Right cardiac atrium (tissue), 5 donors: ENCODE measurements at regions not wholly inside any gene's neighbourhood (a gene's known extent, or its start where the extent isn't known, plus 50 kb on each side); places are given as distances from the start of the nearest gene placed in this dataset.

Experiments
- ATAC-seq, 2 donors: fragments of 200-7000 bp; cut with Tn5 transposase; one replicate each; pipeline versions ENCODE4 v1.8.0 to v1.9.1; 2020; ENCODE audit warnings: moderate library complexity in 2 of 2, mild to moderate bottlenecking in 1 of 2
- DNase-seq, 3 donors: peaks; one replicate each; pipeline ENCODE4 v3.0.0-alpha.2; 2020
- H3K27ac ChIP-seq: one replicate; pipeline ENCODE4 v1.5.1; 2013; ENCODE audit warnings: mild to moderate bottlenecking, low read length, control low read depth, moderate library complexity
- H3K27me3 ChIP-seq: one replicate; pipeline ENCODE4 v1.6.1; 2013; ENCODE audit not compliant: control insufficient read depth, insufficient read depth
- H3K4me1 ChIP-seq: one replicate; pipeline ENCODE4 v1.6.1; 2013; ENCODE audit warnings: low read length; ENCODE audit not compliant: control insufficient read depth, insufficient read depth
- H3K4me3 ChIP-seq: one replicate; pipeline ENCODE4 v1.5.1; 2013; ENCODE audit warnings: low read length, control low read depth
- H3K9me3 ChIP-seq: one replicate; pipeline ENCODE4 v1.6.1; 2013; ENCODE audit warnings: low read length; ENCODE audit not compliant: control insufficient read depth
- WGBS: extraction: QIAGEN DNeasy Blood & Tissue Kit; methylation state at CpG from one replicate; pipeline ENCODE4 v1.1.7; 2013; 5-methylcytosine and 5-hydroxymethylcytosine counted together
- intact Hi-C, 4 donors: fragments of 100-400 bp; cut with DNase I; formaldehyde crosslinking; loops; one replicate each; pipeline versions ENCODE4 v1.11.0 to v1.14.0; 2022 to 2023
- donor health status: healthy with polysubstance abuse.
- donor health status: DM: no; HTN: yes; CAD: no.
- donor health status: DM: no; HTN: no; CAD: no.
- donor health status: DM: no; HTN: yes; CAD: no; lungs with severe emphysema.
- donor health status: DM: yes; HTN: yes; CAD: no.

DNA sequence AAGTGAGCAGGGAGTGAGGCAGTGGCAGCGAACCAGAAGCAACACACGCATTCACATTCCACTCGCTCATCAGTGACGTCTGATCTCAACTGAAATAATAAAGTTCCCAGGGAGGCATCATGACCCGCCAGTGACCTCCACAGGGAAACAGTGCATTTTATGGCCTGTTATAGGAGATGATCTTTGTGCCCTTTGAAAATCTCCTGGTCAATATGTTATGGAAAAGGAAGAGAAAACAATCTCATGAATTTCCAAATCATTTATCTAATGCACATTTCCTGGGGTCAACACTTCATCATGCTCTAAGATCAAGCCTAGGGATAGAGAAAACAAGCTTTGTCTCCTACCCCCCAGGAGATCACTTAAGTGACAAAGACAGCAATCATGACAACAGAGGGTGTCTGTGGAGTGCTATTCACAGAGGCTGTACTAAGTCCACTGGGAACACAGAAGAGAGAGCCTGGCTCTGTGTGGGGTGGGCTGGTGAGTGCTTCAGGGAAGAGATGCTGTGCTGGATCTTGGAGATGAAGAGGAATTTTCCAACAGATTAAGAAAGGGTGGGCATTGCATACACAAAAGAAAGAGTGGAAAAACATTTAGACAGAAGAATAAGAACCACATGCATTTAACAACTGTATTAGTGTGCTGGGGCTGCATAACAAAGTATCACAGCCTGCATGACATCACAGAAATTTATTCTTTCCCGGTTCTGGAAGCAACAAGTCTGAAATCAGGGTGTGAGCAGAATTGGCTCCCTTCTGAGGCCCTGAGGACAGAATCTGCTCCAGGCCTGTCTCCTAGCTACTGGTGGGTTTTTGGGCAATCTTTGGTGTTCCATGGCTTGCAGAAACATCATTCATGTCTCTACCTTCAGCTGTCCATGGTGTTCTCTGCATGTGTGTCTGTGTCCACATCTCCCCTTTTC is 613.9 kb upstream of the IGFBP3 start:
- Histone ChIP-seq H3K4me1 (peaks cover 1% of the 10 kb centered on the region), H3K27ac (no peak overlapping the region), H3K4me3 (no peak overlapping the region), H3K27me3 (no peaks in the 10 kb centered on the region), H3K9me3 (peaks cover 5% of the 10 kb centered on the region)
- 63% methylated on average over 6 of the region's 6 CpGs for WGBS
- intact Hi-C loops: no loop called here
- ATAC-seq: peak; percentile 56 to 88
- peak; percentile 32 to 54 (median 32) for DNase-seq

DNA sequence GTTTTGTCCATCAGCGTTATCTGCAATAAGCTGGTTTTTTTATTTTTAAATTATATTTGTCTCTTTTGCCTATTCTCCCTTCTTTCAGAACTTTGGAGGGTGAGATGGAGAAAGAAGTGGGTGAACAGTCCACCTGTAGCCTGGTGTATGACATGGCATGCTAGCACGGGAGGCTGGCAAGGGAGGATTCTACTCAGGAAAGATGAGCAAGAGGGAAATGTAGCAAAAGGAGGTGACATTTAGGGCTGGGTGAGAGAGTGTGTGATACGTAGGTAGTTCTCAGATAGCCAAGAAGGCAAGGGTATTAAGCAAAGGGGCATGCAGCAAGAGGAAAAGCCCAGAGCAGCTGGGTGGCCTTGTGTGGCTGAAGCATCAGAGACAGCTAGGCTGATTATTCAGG is 612.9 kb upstream of the IGFBP3 start:
- intact Hi-C loops: no loop called here
- Histone ChIP-seq H3K9me3 (peaks cover 5% of the 10 kb centered on the region), H3K4me3 (no peak overlapping the region), H3K4me1 (peaks cover 1% of the 10 kb centered on the region), H3K27me3 (no peaks in the 10 kb centered on the region), H3K27ac (no peak overlapping the region)
- DNase-seq: no peak
- no peak for ATAC-seq
- WGBS: 96% methylated on average over 3 of the region's 3 CpGs

DNA sequence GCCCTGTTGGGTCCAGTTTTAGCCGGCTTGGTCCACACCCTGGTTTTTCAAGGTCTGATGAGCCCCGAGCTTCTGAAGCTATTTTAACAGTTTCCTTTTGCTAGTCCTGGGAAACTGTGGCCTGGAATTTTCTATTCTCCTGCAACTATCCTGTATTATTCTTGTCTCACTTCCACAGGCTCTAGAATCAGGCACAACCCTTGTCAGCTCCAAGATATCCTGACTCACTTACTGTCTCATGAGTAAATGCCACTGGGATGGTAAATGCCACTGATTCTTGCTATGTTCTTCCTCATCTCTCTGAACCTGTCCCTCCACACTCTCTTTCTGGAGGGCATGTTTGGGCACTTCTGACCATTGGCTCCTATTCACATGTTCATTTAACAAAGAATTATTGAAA is 611.5 kb upstream of the IGFBP3 start:
- H3K27me3 ChIP-seq: no peaks in the 10 kb centered on the region
- H3K27ac ChIP-seq: no peak overlapping the region
- H3K4me3 ChIP-seq: no peak overlapping the region
- H3K9me3 ChIP-seq: peaks cover 5% of the 10 kb centered on the region
- intact Hi-C loops: no loop called here
- 81% methylated on average over 2 of the region's 2 CpGs for WGBS
- peaks cover 1% of the 10 kb centered on the region for H3K4me1 ChIP-seq
- no peak for ATAC-seq
- DNase-seq: no peak

DNA sequence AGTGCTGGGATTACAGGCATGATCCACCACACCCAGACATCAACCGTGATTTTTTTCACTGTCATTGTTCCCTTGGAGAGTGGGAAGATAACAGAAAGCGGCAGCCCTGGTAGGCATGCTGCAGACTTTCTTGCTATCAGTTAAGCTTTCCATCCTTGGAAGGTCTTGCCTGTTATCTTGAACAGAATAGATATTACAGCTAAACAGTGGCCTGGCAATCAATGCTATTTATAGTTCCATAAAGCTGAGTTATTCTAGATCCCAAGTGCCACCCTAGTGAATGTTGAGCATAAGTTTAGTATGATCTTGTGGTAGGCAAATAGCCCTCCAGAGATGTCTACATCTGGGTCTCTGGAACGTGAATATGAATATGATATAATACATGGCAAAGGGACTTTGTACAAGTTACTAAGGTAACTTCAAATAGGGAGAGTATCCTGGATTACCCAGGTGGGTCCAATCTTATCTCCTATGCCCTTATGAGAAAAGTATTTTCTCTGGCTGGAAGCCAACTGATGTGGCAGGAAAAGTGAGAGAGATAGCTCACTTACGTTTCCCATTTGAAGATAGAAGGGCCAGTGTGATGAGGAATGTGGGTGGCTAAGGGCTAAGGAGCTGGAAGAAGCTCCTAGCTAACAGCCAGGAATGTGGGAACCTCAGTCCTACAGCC is 609.1 kb upstream of the IGFBP3 start:
- DNase-seq: no peak
- Histone ChIP-seq H3K4me1 (peaks cover 1% of the 10 kb centered on the region), H3K4me3 (no peak overlapping the region), H3K27ac (no peak overlapping the region), H3K27me3 (no peaks in the 10 kb centered on the region), H3K9me3 (peaks cover 5% of the 10 kb centered on the region)
- intact Hi-C loops: no loop called here
- WGBS: 47% methylated on average over 4 of the region's 4 CpGs
- no peak for ATAC-seq

DNA sequence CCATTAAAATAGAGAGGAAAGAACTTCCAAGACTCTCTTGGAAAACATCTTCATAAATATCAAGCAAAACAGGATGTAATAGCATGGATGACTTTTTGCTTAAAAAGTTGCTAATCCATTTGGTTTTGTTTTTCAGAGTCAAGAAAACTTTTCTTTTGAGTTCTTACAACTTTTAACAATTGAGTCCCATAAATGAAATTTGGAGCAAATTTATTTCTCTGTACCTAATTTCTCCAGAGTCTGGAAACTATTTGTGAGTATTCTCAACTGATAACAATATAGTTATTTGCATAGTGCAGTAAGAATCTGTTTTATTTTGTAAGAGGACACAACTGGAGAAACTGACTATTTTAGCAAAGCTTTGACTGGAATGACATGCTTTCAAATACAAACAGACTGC is 606.3 kb upstream of the IGFBP3 start:
- Histone ChIP-seq H3K4me1 (peaks cover 1% of the 10 kb centered on the region), H3K27me3 (no peaks in the 10 kb centered on the region), H3K27ac (no peak overlapping the region), H3K4me3 (no peak overlapping the region), H3K9me3 (peaks cover 5% of the 10 kb centered on the region)
- intact Hi-C loops: no loop called here
- ATAC-seq: no peak
- no peak for DNase-seq

DNA sequence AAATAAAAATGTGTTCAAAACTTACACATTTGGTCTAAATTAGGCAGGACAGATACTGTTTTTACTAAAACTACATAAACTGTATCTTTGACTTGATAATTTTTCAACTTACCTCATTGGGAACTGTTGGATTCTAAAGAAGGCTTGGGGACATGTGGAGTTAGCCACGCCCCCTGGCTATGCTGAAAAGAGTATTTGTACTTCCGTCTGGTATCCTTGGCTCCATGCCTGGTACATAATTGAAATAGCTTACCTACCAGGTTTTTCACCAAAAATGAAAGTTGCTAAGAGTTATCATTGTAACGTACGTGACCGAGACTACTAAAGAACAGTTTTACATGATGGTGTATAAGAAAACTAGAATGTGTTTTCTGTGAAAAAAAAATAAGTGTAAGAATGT is 604.8 kb upstream of the IGFBP3 start:
- ATAC-seq (no peak), DNase-seq (no peak)
- WGBS: 73% methylated on average over 5 of the region's 5 CpGs
- no peak overlapping the region for H3K4me3 ChIP-seq
- peaks cover 2% of the 10 kb centered on the region for H3K9me3 ChIP-seq
- H3K4me1 ChIP-seq: no peaks in the 10 kb centered on the region
- intact Hi-C loops: no loop called here
- no peaks in the 10 kb centered on the region for H3K27me3 ChIP-seq
- H3K27ac ChIP-seq: no peak overlapping the region

DNA sequence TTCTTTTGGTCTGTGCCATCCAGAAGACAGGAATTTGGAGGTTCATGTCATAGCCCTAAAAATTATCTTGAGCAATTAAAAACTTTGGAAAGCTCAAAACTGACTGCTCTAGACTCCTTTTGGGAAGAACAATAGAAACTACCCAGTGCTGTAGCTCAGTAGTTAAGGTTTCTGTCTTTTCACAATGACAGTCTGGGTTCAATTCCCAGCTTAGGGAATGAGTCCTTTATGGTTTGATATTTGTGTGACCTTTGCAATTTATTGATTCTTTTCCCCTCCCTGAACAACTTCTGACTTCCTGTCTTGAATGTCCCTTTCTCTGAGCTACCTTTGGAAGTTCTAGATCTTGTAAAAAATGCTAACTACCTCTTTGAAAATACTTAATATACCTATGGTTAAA is 603.3 kb upstream of the IGFBP3 start:
- intact Hi-C loops: no loop called here
- Histone ChIP-seq H3K4me3 (no peak overlapping the region), H3K27ac (no peak overlapping the region), H3K27me3 (no peaks in the 10 kb centered on the region), H3K4me1 (no peaks in the 10 kb centered on the region), H3K9me3 (no peaks in the 10 kb centered on the region)
- no peak for DNase-seq
- ATAC-seq: no peak

DNA sequence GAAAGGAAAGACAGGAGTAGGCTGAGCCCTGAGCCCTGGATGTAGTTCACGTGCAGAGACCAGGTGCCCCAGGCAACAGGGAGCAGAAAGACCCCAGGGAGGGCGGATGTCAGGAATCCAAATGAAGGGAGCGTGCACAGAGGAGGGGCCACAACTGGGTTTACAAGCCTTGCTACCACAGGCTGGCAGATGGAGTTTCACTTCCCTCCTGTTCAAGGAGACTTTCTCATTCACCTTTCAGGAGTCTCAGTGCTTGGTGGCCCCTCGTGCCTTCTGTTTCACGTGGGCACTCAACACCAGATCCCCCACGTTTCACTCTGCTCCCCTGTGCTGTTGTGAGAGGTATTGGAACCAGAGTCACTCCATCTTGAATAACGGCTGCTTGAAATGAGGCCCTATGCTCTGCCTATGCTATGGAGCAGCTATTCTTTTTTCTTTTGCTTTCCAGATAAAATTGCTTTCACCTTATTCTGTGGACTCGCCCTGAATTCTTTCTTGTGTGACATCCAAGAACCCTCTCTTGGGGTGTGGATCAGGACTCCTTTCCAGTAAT is 601.4 kb upstream of the IGFBP3 start:
- WGBS: 91% methylated on average over 8 of the region's 8 CpGs

DNA sequence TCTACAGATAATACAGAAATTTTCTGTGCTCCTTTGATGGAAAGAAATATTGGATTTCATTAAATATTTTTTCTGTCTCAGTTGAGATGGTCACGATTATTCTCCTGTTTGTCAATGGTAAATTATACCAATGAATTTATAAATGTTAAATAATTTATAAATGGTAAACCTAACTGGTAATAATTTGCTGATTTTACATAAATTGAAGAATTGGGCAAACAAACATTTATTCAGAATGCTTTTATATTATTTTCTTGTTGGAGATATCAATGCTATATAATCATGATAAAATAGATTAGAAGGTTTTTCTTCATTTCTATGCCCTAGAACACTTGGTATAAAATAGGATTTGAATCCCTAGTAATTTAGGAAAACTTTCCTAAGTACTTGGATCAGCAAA is 597.6 kb upstream of the IGFBP3 start:
- DNase-seq (no peak), ATAC-seq (no peak)
- WGBS: 95% methylated on average over 1 of the region's 1 CpG
- Histone ChIP-seq H3K9me3 (no peaks in the 10 kb centered on the region), H3K4me1 (no peaks in the 10 kb centered on the region), H3K27me3 (no peaks in the 10 kb centered on the region), H3K27ac (no peak overlapping the region), H3K4me3 (no peak overlapping the region)
- intact Hi-C loops: no loop called here

More for the DNA sequence above, 601.4 kb upstream of the IGFBP3 start:
- Histone ChIP-seq H3K27ac (no peak overlapping the region), H3K4me3 (no peak overlapping the region), H3K9me3 (no peaks in the 10 kb centered on the region), H3K27me3 (no peaks in the 10 kb centered on the region), H3K4me1 (no peaks in the 10 kb centered on the region)
- ATAC-seq (no peak), DNase-seq (no peak)
- intact Hi-C loops: no loop called here

DNA sequence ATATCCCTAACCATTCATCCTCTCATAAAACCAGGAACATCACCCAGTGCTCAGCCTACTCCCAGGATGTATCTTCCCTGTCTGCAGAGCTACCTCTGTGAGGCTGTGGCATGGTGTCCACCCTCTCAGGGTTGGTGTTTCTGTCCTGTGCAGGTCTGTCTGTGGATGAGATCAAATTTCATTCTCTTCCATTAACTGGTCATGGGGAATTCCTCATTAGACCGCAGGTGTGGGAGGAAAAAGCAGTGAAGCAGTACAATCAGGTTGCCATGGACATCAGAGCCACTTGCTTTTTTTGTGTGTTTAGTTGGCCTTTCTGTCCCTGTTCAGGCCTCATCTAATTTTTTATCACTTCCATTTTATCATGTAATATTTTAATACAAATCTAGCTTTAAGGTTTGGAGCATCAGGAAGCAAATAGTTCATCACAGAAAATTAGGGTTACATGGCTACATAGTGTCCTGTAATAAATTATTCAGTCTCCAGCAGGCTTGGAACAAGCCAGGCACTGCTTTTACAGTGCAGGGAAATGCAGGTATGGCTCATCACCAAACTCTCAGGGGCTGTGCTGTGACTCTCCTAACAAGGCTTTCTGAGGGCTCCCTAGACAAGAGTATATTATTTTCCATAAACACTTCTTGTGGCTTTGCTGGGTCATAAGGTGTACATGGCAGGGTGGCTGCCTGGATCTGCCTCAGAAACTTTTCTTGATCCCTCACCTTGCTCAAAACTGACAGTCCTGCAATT is 594.9 kb upstream of the IGFBP3 start:
- 85% methylated on average over 1 of the region's 1 CpG for WGBS
- Histone ChIP-seq H3K9me3 (no peaks in the 10 kb centered on the region), H3K27me3 (no peaks in the 10 kb centered on the region), H3K4me3 (no peak overlapping the region), H3K4me1 (peaks cover 2% of the 10 kb centered on the region), H3K27ac (no peak overlapping the region)
- DNase-seq: no peak
- intact Hi-C loops: no loop called here
- ATAC-seq: no peak

DNA sequence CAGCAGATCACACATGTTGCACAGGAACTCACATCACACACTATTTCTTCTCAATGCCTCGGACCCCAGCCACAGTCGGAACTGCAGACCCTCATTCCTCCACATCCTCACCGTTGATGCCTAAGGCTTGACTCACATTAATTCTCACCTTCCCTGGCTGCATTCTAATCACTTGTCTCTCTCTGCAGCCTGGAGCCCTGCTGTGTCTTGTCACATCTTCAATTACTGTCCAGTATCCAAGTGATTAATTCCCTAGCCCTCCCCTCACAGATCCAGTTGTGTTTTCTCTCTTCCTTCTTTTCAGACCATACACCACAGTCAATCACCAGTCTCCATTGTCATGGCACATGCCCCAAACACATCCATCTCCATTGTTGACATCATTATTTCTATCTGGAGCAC is 592.4 kb upstream of the IGFBP3 start:
- Histone ChIP-seq H3K9me3 (no peaks in the 10 kb centered on the region), H3K27me3 (no peaks in the 10 kb centered on the region), H3K27ac (no peak overlapping the region), H3K4me3 (no peak overlapping the region), H3K4me1 (peaks cover 2% of the 10 kb centered on the region)
- intact Hi-C loops: no loop called here
- no peak for ATAC-seq
- WGBS: 48% methylated on average over 3 of the region's 3 CpGs
- DNase-seq: no peak
